Gastrocnemius medialis (tissue), 4 donors: ENCODE measurements at regions not wholly inside any gene's neighbourhood (a gene's known extent, or its start where the extent isn't known, plus 50 kb on each side); places are given as distances from the start of the nearest gene placed in this dataset.

Experiments used
- POLR2A ChIP-seq, 2 donors: fragments of 450-650 bp; IDR thresholded peaks; one replicate each; pipeline ENCODE4 v1.6.1; 2017; ENCODE audit warnings: antibody characterized with exemption in 2 of 2, mild to moderate bottlenecking in 2 of 2, moderate library complexity in 2 of 2
- TF ChIP-seq, protein P1 (sequence below), 5 experiments: fragments of 450-650 bp in 3 of 5; fragments of 200-600 bp in 2 of 5; sonication (generic) in 2 of 5; IDR thresholded peaks in 4 of 5; conservative IDR thresholded peaks in 1 of 5; 1 replicate in 4 of 5; 2 replicates in 1 of 5; pipeline ENCODE4 v1.5.1; 2016 to 2019; ENCODE audit warnings: antibody characterized with exemption in 5 of 5, mild to moderate bottlenecking in 3 of 5, moderate library complexity in 3 of 5

DNA sequence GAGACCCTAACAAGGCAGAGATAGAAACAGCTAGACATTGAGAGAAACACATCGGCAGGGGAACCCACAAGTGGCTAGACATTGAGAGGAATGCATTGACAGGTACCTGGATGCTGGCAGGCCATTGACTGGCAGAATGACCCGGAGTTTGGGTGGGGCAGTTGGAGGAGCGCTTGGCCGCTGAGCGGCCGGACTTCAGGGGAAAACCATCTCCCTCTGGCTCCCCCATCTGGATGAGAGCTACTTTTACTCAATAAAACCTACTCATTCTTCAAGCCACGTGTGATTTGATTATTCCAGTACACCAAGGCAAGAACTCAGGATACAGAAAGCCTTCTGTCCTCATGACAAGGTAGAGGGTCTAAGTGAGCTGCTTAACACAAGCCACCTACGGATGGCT lies 473.4 kb downstream of the SLITRK5 start:
- TF ChIP-seq, protein P1, sequence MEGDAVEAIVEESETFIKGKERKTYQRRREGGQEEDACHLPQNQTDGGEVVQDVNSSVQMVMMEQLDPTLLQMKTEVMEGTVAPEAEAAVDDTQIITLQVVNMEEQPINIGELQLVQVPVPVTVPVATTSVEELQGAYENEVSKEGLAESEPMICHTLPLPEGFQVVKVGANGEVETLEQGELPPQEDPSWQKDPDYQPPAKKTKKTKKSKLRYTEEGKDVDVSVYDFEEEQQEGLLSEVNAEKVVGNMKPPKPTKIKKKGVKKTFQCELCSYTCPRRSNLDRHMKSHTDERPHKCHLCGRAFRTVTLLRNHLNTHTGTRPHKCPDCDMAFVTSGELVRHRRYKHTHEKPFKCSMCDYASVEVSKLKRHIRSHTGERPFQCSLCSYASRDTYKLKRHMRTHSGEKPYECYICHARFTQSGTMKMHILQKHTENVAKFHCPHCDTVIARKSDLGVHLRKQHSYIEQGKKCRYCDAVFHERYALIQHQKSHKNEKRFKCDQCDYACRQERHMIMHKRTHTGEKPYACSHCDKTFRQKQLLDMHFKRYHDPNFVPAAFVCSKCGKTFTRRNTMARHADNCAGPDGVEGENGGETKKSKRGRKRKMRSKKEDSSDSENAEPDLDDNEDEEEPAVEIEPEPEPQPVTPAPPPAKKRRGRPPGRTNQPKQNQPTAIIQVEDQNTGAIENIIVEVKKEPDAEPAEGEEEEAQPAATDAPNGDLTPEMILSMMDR (IDR thresholded peaks at IDR 0.05 in 4 of 5, conservative IDR thresholded peaks at IDR 0.05 in 1 of 5): no peak
- TF ChIP-seq POLR2A (IDR thresholded peaks at IDR 0.05): no peak
